MM.1S (cell line): ENCODE measurements at regions not wholly inside any gene's neighbourhood (a gene's known extent, or its start where the extent isn't known, plus 50 kb on each side); places are given as distances from the start of the nearest gene placed in this dataset.

Experiments
- CTCF ChIP-seq: fragments of 300-600 bp; sonication (generic); IDR thresholded peaks from 2 replicates; pipeline ENCODE4 v1.5.1; 2016; ENCODE audit warnings: antibody characterized with exemption, low read length, mixed read lengths
- EZH2 ChIP-seq: fragments of 300-600 bp; sonication (generic); optimal IDR thresholded peaks from 2 replicates; pipeline ENCODE3; 2017; ENCODE audit warnings: low read depth, mild to moderate bottlenecking, antibody characterized with exemption, low read length, mixed read lengths

DNA sequence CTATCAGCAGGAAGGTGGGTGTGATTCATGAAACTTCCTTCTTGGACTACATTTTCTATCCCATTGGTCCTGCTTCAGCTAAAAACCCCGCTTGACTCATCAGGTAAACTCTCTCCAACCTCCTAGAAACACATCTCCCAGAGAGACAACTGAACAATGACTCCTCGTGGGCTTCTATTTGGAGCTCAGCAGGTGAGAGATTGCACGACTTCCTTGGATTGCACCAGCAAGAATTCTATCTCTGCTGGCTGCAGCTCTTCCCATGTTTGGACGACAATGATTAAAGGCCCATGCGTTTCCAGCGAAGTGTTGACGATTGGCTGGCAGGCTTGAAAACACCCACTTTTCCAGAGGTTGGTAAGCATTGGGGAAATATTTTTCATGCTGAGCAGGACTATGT, 216.1 kb upstream of the NTM start:
- TF ChIP-seq CTCF (no peak), EZH2 (no peak)
